Erythroblast (primary cell): ENCODE measurements at regions not wholly inside any gene's neighbourhood (a gene's known extent, or its start where the extent isn't known, plus 50 kb on each side); places are given as distances from the start of the nearest gene placed in this dataset.

Source experiments
- GATA1 ChIP-seq: IDR thresholded peaks from 2 replicates; pipeline ENCODE4 v1.6.1; 2011; ENCODE audit warnings: low read depth, mild to moderate bottlenecking, control low read depth, low read length, moderate library complexity
- POLR2A ChIP-seq: IDR thresholded peaks from 2 replicates; pipeline ENCODE4 v1.6.1; 2011; ENCODE audit warnings: mild to moderate bottlenecking, low read length

GRCh38 chr9:73863924-73864323 lies 633.2 kb upstream of the RORB start:
- TF ChIP-seq POLR2A (no peak), GATA1 (no peak)
